Activated T-helper 1 cell treated with anti-CD3 and anti-CD28 coated beads, Interleukin-2, amount 50 U/mL, for 16 hours (primary cell): ENCODE measurements at regions not wholly inside any gene's neighbourhood (a gene's known extent, or its start where the extent isn't known, plus 50 kb on each side); places are given as distances from the start of the nearest gene placed in this dataset.
"Not testable (repeated sequence)": the region's sequence is repeated elsewhere in the genome, so short reads cannot be mapped to it uniquely, and the experiment has no call there.

Experiments used
- DNase-seq, 2 donors: peaks; one replicate each; pipeline ENCODE4 v3.0.0-alpha.2; 2020; ENCODE audit warnings: low read depth in 1 of 2, low spot score in 1 of 2

DNA sequence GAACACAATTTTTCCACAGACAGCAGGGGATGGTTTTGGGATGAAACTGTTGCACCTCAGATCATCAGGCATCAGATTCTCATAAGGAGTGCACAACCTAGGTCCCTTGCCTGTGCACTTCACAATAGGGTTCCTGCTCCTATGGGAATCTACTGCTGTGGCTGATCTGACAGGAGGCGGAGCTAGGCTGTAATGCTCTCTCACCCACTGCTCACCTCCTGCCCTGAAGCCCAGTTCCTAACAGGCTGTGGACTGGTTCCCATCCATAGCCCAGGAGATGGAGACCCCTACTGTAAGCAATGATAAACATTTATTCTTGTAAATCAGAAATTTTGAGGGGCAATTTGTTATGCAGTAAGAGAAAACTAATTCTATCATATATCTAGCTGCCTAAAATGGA is 1234.7 kb downstream of the SLITRK1 start:
- DNase-seq: no peak

DNA sequence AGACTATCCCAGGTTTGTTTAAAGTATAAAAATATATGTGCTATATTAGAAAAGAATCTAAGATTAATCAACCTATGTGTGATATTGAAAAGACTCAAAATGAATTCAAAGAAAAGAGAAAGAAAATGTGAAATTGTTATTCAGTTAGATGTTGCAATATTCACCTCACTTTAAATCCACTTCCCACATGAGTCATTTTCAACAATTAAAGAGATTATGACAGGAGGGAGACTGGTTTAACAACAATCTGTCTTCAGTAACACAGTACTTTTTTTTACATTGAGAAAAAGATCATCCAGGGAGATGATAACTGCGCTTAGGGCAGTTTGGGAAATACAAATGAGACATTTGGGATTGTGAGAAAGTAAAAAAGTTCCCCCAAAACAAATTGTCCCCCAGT is 1246.2 kb downstream of the SLITRK1 start:
- DNase-seq: no peak

DNA sequence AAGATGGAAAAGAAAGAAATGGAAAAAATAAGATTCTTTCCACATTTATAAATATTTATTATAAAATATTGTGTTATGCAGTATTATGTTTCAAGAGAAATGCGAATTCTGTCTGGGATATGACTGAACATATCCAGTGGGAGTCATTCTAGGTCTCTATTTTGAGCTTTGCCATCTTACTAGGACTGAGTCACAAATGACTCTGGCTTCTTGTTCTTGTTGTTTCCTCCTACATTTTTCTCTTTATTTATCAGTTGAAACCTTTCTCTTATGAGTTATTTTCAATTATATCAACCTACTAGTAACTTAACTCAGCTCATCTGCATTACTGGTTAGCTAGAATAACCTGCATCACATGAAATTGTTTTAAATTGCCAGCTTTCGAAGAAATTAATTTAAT is 1247.3 kb downstream of the SLITRK1 start:
- no peak for DNase-seq

DNA sequence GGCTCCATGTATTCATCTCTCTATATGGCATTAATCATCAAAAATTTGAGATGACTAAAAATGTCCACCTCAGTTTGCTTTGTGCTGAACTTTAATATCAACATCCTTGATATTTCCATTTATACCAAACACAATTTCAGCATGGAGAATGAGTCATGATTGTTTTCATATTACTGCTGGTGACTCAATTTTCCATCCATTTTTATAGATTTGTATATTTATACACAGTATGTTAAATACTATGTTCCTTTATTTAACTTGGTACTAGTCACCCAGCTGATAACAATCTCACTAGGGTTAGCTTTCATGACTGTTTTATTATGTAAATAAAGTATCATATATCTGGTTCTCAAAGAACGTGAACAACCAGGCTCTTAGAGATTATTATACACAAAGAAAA is 1255.1 kb downstream of the SLITRK1 start:
- DNase-seq: no peak

DNA sequence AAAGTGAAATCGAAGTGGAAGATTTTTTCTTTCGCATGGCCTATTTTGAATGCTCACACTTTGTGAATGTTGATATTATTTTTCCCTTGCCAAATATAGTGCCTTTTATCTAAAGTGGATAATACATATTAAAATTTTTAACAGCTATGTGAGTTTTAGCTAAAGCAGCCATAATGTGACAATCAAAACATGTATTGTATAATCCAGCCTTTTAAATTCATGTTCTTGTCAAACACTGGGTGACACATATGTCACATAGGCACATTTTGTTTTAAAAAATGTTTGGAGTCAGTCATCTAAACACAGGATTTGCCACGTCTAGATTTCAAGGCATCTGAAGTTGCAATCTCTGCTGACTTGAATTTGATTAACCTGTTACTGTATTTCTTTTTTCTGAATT is 1256.6 kb downstream of the SLITRK1 start:
- no peak for DNase-seq

DNA sequence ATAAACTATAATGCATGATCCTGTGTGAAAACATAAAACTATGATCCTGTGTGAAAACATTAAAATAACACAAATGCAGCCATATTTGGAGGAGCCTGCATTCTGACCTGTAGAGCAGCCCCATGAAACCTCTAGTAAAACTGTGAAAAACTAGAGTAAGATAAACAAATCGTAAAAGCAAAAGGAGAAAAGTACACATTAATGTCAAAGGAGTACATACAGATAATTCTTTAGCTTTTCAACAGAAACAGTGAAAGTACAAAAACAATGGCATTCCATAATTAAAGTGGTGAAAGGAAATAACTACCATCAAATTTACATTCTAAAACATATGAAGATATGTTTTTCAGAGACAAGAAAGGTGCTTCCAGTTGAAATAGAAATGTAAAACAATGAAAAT is 1267.2 kb downstream of the SLITRK1 start:
- DNase-seq: no peak

DNA sequence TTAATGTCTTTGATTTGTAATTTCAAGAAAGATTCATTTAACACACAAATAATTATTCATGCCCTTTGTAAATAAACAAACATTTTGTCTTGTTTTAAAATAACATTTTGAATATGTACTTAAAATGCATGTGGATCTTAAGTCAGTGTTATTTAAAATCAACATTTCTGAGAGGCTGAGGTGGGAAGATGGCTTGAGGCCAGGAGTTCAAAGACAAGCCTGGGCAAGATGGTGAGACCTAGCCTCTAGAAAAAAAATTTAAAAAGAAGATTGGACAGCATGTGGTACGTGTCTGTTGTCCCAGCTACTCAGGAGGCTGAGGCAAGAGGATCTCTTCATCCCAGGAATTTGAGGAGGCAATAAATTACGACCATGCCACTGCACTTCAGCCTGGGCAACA is 1268.2 kb downstream of the SLITRK1 start:
- no peak for DNase-seq

DNA sequence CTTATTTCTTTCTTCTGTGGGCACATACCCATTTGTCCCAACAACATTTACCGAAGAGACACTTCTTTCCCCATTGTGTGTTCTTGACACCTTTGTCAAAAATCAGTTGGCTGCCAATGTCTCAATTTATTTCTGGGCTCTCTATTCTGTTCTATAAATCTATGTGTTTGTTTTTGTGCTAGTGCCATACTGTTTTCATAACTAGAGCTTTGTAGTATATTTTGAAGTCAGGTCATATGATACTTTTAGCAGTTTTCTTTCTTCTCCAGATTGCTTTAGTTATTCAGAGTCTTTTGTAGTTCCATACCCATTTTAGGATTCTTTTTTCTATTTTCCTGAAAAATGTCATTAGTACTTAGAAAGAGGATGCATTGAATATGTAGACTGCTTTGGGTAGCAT is 1276.3 kb downstream of the SLITRK1 start:
- DNase-seq: no peak

DNA sequence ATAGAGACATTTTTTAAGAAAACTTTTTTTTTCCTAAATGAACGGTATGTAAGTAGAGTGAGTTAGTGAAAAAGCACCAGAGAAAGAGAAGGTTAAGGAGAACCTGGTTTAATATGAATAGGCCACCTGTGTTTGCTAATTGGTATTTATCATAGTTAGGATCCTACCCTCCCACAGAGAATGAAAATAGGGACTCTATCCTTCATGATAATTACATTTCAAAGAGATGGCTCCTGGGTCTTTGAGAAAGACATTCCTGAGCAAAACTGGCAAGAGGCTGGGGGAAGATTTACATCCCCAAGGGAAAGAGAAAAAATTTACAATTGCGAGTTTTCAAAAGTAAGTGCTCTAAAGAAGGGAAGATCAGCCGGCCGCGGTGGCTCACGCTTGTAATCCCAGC is 1284.5 kb downstream of the SLITRK1 start:
- DNase-seq: no peak

DNA sequence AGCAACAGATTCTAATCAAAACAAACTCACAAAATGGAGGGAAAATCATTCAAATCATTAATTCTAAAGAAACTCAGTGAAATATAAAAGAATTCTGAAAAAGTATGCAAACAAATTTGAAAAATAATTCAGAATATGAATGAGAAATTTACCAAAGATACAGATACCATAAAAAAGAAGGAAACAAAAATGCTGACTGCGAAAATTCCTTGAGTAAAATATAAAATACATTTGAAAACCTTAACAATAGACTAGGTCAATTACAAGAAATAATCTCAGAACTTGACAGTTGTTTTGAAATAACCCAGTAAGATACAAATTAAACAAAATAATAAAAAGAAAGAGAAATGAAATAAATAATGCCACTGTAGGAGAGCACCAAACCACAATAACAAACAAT is 1289.0 kb downstream of the SLITRK1 start:
- DNase-seq: no peak

DNA sequence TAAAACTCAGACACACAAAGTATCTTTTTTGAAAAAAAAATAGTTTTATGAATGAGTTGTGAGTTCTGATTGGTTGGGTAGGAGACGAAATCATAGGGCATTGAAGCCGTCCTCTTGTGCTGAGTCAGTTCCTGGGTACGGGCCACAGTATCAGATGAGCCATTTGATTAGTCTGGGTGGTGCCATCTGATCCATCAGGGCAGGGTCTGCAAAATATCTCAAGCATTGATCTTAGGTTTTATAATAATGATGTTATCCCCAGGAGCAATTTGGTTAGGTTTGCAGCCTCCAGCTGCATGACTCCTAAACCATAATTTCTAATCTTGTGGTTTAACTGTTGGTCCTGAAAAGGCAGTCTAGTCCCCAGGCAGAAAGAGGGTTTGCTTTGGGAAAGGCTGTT is 1310.6 kb downstream of the SLITRK1 start:
- no peak for DNase-seq

DNA sequence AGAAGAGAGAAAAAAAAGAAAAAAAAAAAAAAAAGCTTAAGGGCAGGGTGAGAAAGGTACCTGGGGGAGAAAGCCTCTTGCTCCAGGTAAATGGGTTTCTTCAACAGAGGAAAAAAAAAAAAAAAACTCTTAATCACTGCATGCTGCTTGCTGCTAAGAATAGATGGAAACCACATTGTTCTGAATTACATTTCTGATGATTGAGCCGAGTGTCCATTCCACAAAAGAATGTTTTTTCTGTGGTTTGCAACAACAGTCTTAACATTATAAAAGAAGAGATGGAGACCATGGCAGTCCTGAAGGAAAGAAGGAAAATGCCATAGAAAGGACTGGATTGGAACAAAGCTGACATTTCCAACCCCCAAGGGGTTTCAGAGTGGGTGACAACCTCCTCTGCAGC is 1312.7 kb downstream of the SLITRK1 start:
- DNase-seq: no peak

DNA sequence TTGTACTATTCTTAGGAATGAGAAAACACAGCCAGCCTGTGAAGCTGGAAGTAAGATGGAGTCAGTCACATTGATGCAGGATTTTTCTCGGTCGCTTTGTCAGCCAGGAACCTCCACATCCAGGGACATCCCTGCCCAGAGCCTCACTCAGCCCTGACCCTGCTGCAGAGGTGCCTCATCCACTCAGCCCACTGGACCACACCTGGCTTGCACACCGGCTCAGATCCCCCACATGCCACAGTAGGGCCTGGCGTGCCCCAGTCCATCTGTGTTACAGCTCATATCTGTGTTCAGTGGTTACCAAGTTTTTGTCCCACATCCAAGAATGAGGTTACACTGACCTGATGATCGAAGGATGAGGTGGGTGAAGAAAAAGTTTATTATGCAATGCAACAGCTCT is 1315.4 kb downstream of the SLITRK1 start:
- no peak for DNase-seq

DNA sequence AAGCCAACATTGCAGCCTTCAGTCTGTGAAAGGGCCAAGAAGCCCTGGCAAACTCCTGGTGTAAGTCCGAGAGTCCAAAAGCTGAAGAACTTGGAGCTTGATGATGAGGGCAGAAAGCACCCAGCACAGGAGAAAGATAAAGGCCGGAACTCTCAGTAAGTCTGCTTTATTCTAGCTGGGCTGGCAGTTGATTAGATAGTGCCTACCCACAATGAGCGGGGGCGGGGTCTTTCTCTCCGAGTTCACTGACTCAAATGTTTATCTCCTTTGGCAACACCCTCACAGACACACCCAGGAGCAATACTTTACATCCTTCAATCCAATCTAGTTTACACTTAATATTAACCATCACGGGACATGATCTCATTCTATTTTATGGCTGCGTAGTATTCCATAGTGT is 1317.1 kb downstream of the SLITRK1 start:
- no peak for DNase-seq

DNA sequence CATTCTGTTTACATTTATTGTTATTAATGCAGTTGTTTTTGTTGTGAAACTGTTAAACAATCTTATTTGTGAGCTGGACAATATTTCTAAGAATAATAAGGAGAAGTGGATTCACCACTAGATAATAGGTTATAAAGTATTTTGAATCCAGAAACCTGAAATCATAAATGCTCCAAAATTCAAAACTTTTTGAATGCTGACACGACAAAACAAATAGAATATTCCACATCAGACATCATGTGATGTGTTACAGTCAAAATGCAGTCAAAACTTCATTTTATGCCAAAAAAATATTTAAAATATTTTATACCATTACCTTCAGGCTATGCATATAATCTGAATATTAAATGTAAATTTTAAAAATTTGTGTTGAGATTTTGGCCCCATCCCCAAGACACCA is 1321.4 kb downstream of the SLITRK1 start:
- DNase-seq: no peak

DNA sequence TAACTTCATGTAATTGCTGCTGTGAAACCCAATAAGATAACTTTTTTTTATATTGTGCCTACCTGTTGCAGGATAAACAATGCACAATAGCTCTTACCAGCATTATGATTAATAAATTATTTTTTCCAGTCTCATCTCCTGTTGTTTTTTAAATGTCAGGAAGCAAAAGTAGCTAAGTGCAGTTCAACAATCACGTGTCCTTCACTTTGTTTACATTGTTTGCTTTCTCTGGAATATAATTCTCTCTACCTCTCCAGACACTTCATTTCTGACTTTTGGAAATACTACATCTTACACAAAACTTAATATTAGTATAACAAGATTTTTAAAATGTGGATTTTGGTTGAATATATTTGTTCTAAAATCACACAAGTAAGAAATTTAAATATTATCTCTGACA is 1359.4 kb downstream of the SLITRK1 start:
- no peak for DNase-seq

DNA sequence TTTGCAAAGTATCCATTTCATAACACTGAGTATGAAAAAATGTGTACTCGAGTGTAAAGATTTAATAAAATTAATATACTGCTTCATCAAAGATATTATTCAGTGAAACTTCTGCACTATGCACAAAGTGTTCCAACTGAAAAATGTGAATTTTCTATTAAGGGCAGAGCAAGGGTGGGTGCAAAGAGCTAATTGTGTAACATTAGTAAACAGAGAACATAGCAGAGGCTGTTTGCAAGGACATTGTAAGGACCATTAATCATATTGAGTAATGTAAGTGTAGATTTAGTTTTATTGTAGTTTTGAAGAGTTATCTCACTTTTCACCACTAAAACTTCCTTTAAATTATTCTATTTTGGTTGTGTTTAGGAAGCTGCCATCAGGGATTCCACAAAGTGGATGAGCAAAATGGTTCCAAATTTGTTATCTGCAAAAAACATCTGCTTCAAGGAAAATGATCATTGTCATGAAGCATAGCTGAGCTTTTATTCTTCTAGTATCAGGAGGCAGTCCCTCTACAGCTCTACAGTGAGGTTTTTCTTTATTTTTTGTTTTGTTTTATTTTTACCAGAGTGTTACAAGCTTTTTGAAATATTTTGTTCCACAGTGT is 1375.4 kb downstream of the SLITRK1 start:
- no peak for DNase-seq

DNA sequence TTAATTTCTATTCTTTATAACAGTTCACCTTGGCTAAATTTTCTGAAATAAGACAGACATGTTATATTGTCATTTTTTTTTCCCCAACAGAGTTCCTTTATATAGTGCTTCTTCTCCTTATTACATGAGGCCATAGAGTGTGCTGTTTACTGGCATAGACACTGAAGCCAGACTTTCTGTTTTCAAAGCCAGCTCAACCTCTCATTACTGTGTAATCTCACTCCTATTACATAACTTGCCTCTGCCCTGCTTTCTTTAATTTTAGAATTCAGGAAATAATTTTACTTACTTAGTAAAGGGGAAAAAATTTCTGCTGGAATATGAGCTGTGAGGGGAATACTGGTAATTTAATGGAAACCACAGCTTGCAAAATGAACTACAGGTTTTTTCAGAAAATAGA is 1380.4 kb downstream of the SLITRK1 start:
- DNase-seq: no peak

DNA sequence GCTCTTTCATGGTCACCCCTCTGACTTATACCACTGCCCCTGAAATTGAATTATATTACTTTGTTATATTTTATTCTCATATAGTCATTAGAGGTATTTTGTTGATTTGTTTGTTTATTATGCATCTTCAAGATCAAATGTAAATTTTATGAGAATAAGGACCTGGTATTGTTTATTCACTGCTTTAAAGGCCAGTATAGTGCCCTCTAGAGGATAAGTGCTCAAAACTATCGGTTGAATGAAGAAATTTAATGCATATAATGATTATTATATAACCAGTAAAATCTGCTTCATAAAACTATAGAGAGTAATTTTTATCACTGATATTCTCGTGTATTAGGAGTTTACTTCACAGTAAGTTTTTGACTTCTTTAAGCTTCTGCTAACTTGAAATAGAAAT is 1401.9 kb downstream of the SLITRK1 start:
- no peak for DNase-seq

DNA sequence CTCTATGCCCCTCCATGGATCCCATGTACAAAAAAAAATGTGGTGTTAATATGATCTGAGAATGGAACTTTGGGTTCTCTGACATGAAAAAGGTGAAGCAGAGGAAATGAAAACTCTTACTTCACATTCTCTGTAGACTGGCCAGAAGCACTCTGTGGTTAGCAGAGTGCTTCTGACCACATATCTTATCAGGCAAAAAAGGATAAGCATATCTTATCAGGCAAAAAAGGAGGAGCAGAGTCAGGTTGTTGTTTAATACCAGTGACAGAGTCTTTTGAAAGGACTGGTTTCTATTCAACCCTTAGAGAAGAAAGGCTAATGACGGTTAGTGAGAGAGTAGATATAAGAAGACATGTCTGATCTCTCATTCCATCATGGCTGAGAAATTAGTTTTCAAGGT is 1404.8 kb downstream of the SLITRK1 start:
- no peak for DNase-seq

DNA sequence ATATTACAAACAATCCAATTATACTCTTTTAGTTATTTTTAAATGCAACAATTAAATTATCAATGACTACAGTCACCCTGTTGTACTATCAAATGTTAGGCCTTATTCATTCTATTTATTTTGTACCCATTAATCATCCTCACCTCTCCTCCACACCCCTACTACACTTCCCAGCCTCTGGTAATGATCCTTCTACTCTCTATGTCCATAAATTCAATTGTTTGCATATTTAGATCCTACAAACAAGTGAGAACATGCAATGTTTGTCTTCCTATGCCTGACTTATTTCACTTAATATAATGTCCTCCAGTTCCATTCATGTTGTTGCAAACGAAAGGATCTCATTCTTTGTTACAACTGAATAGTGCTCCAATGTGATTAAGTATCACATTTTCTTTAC is 1414.6 kb downstream of the SLITRK1 start:
- DNase-seq: no peak

DNA sequence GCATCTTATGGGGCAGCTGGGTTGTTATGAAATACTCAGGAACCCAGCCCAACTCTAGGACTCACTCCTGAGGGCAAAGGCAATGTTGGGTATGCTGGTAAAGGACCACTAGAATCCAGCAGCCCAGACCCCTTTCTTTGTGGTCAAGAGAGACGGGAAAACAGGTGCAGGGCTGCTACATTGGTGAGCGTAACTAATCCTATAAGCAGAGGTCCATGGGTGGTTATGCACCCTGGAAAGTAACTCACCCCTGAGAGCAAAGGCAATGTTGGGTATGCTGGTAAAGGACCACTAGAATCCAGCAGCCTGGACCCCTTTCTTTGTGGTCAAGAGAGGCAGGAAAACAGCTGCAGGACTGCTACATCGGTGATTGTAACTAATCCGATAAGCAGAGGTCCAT is 1422.7 kb downstream of the SLITRK1 start:
- DNase-seq: not testable (repeated sequence)

DNA sequence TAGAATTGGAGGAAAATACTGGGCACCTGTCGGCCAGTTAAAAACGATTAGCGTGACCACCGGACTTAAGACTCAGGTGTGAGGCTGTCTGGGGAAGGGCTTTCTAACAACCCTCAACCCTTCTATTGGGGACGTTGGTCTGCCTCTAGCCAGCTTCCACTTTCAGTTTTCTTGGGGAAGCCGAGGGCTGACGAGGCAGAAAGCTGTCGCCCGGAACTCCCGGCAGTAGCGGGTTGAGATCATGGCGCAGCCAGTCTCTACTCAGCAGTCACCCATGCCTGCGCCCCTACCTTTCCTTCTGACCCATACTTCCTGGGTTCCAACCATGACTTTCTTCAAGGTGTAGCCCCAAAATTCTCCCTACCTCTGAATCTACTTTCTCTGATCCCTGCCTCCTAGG is 1424.1 kb downstream of the SLITRK1 start:
- DNase-seq: no peak

DNA sequence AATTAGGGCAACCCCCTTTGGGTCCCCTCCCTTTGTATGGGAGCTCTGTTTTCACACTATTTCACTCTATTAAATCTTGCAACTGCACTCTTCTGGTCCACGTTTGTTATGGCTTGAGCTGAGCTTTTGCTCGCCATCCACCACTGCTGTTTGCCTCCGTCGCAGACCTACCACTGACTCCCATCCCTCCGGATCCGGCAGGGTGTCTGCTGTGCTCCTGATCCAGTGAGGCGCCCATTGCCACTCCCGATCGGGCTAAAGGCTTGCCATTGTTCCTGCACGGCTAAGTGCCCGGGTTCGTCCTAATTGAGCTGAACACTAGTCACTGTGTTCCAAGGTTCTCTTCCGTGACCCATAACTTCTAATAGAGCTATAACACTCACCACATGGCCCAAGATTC is 1424.7 kb downstream of the SLITRK1 start:
- DNase-seq: not testable (repeated sequence)
